ENCODE measurements at regions not wholly inside any gene's neighbourhood (a gene's known extent, or its start where the extent isn't known, plus 50 kb on each side); places are given as distances from the start of the nearest gene placed in this dataset.
"Not testable (repeated sequence)": the region's sequence is repeated elsewhere in the genome, so short reads cannot be mapped to it uniquely, and the experiment has no call there.

DNA sequence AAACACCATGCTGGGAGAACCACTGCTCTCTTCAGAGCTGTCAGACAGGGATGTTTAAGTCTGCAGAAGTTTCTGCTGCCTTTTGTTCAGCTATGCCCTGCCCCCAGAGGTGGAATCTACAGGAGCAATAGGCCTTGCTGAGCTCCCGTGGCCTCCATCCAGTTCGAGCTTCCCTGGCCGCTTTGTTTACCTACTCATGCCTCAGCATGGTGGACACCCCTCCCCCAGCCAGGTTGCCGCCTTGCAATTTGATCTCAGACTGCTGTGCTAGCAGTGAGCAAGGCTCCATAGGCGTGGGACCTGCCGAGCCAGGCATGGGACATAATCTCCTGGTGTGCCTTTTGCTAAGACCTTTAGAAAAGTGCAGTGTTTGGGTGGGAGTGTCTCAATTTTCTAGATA, 307.3 kb upstream of the KAZN start:
- TF ChIP-seq, protein P1, sequence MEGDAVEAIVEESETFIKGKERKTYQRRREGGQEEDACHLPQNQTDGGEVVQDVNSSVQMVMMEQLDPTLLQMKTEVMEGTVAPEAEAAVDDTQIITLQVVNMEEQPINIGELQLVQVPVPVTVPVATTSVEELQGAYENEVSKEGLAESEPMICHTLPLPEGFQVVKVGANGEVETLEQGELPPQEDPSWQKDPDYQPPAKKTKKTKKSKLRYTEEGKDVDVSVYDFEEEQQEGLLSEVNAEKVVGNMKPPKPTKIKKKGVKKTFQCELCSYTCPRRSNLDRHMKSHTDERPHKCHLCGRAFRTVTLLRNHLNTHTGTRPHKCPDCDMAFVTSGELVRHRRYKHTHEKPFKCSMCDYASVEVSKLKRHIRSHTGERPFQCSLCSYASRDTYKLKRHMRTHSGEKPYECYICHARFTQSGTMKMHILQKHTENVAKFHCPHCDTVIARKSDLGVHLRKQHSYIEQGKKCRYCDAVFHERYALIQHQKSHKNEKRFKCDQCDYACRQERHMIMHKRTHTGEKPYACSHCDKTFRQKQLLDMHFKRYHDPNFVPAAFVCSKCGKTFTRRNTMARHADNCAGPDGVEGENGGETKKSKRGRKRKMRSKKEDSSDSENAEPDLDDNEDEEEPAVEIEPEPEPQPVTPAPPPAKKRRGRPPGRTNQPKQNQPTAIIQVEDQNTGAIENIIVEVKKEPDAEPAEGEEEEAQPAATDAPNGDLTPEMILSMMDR (conservative IDR thresholded peaks at IDR 0.05): not testable (repeated sequence)
- TF ChIP-seq ZFX (IDR thresholded peaks at IDR 0.05): not testable (repeated sequence)

Measured in C4-2B (cell line).